HCT116 (cell line): ENCODE measurements at regions not wholly inside any gene's neighbourhood (a gene's known extent, or its start where the extent isn't known, plus 50 kb on each side); places are given as distances from the start of the nearest gene placed in this dataset.

ENCODE experiments used
- ATAC-seq: fragments of 200-7000 bp; cut with Tn5 transposase; 2 replicates; pipeline ENCODE4 v1.9.1; 2020; ENCODE audit warnings: mild to moderate bottlenecking, moderate library complexity
- BruUV-seq: library from RNA; stranded (reverse); fragments of 400-500 nt; replicated peaks from 2 replicates; lab custom pipeline; 2021; lab: Mats Ljungman, UMichigan
- CTCF ChIA-PET: fragments of 300-600 bp; sonication (Branson Sonifier 250); formaldehyde crosslinking; loops from one replicate; lab custom pipeline; 2021; ENCODE audit warnings: antibody characterized with exemption; lab: Charles Lee
- POLR2A ChIA-PET: fragments of 300-600, 350-600 bp; sonication (Branson Sonifier 250); formaldehyde crosslinking; loops from one replicate; lab custom pipeline; 2021; ENCODE audit warnings: antibody characterized with exemption; lab: Charles Lee
- RAD21 ChIA-PET, 2 experiments: fragments of 300-600 bp; sonication (Branson Sonifier 250); formaldehyde crosslinking; loops; one replicate each; lab custom pipeline; 2023; ENCODE audit warnings: low total read pairs in 2 of 2; ENCODE audit not compliant: uncharacterized antibody in 2 of 2, unreplicated experiment in 2 of 2, low non-redundant PET in 1 of 2; lab: Charles Lee
- DNase-seq: peaks from one replicate; pipeline ENCODE4 v3.0.0-alpha.2; 2010; ENCODE audit warnings: low read depth, low spot score
- H2AFZ ChIP-seq: fragments of 200-600 bp; shearing (Covaris generic), sonication (generic); 2 replicates; pipeline ENCODE4 v1.6.1; 2017; ENCODE audit warnings: low read depth, mixed run types, mixed read lengths, antibody characterized with exemption, low read length; ENCODE audit not compliant: poor library complexity, severe bottlenecking
- H3K27ac ChIP-seq: 2 replicates; pipeline ENCODE4 v1.5.1; 2012; ENCODE audit warnings: low read depth, low read length
- H3K27me3 ChIP-seq: fragments of 200-600 bp; sonication (generic); 2 replicates; pipeline ENCODE4 v1.6.1; 2016; ENCODE audit warnings: mixed run types, low read length, mixed read lengths; ENCODE audit not compliant: insufficient read depth
- H3K36me3 ChIP-seq, 2 experiments: fragments of 200-500 bp in 1 of 2; fragments of 200-600 bp in 1 of 2; sonication (Bioruptor generic) in 1 of 2; sonication (generic) in 1 of 2; 2 replicates each; pipeline versions ENCODE4 v1.5.1 to v1.6.1; 2014 to 2016; ENCODE audit warnings: low read length in 2 of 2, inconsistent platforms in 1 of 2, mixed read lengths in 1 of 2, mixed run types in 1 of 2; ENCODE audit not compliant: insufficient read depth in 2 of 2, control insufficient read depth in 1 of 2
- H3K4me1 ChIP-seq, 2 experiments: fragments of 200-600 bp in 1 of 2; sonication (generic) in 1 of 2; 2 replicates each; pipeline versions ENCODE4 v1.5.1 to v1.6.1; 2012 to 2017; ENCODE audit warnings: low read length in 2 of 2, inconsistent platforms in 1 of 2, mild to moderate bottlenecking in 1 of 2, mixed read lengths in 1 of 2, mixed run types in 1 of 2, moderate library complexity in 1 of 2; ENCODE audit not compliant: insufficient read depth in 2 of 2, control insufficient read depth in 1 of 2
- H3K4me2 ChIP-seq: fragments of 200-600 bp; sonication (generic); 2 replicates; pipeline ENCODE4 v1.6.1; 2017; ENCODE audit warnings: mixed run types, low read length, mixed read lengths
- H3K4me3 ChIP-seq, 2 experiments: fragments of 200-600 bp in 1 of 2; sonication (generic) in 1 of 2; replicated peaks in 1 of 2; 2 replicates each; pipeline ENCODE4 v1.5.1; 2011 to 2016; ENCODE audit warnings: low read length in 2 of 2, control low read depth in 1 of 2, low read depth in 1 of 2, mild to moderate bottlenecking in 1 of 2, mixed read lengths in 1 of 2, mixed run types in 1 of 2
- H3K79me2 ChIP-seq: fragments of 200-600 bp; sonication (generic); 2 replicates; pipeline ENCODE4 v1.6.1; 2017; ENCODE audit warnings: mild to moderate bottlenecking, mixed run types, low read length, moderate library complexity, mixed read lengths; ENCODE audit not compliant: insufficient read depth
- H3K9ac ChIP-seq: fragments of 200-600 bp; sonication (generic); 2 replicates; pipeline ENCODE4 v1.6.1; 2016; ENCODE audit warnings: low read length, mixed read lengths
- H3K9me2 ChIP-seq: fragments of 200-600 bp; sonication (generic), shearing (Covaris generic); 2 replicates; pipeline ENCODE4 v1.6.1; 2017; ENCODE audit warnings: mixed run types, mild to moderate bottlenecking, moderate library complexity; ENCODE audit not compliant: insufficient read depth
- H3K9me3 ChIP-seq, 2 experiments: fragments of 200-500 bp in 1 of 2; fragments of 200-600 bp in 1 of 2; sonication (Bioruptor generic) in 1 of 2; sonication (generic) in 1 of 2; 2 replicates each; pipeline ENCODE4 v1.6.1; 2014 to 2017; ENCODE audit warnings: low read length in 2 of 2, mixed read lengths in 2 of 2, inconsistent platforms in 1 of 2, low read depth in 1 of 2, mild to moderate bottlenecking in 1 of 2, mixed run types in 1 of 2, moderate library complexity in 1 of 2; ENCODE audit not compliant: control insufficient read depth in 1 of 2, insufficient read depth in 1 of 2
- H4K20me1 ChIP-seq: fragments of 200-600 bp; sonication (generic), shearing (Covaris generic); 2 replicates; pipeline ENCODE4 v1.6.1; 2017; ENCODE audit warnings: mixed run types, mild to moderate bottlenecking, moderate library complexity; ENCODE audit not compliant: insufficient read depth
- ATF3 ChIP-seq: IDR thresholded peaks from 2 replicates; pipeline ENCODE4 v1.6.1; 2012
- CBX3 ChIP-seq: IDR thresholded peaks from 2 replicates; pipeline ENCODE4 v1.6.1; 2012; ENCODE audit warnings: low read depth
- CEBPB ChIP-seq: IDR thresholded peaks from 2 replicates; pipeline ENCODE4 v1.6.1; 2012; ENCODE audit warnings: low read depth
- CTCF ChIP-seq, 3 experiments: fragments of 200-600 bp in 1 of 3; sonication (generic) in 1 of 3; IDR thresholded peaks in 2 of 3; conservative IDR thresholded peaks in 1 of 3; 2 replicates each; pipeline ENCODE4 v1.5.1; 2012 to 2017; ENCODE audit warnings: low read depth in 2 of 3, low read length in 2 of 3, antibody characterized with exemption in 1 of 3, borderline replicate concordance in 1 of 3, control low read depth in 1 of 3, mild to moderate bottlenecking in 1 of 3, mixed read lengths in 1 of 3, mixed run types in 1 of 3, moderate library complexity in 1 of 3; ENCODE audit not compliant: insufficient read depth in 1 of 3
- ELF1 ChIP-seq: IDR thresholded peaks from 2 replicates; pipeline ENCODE4 v1.6.1; 2012; ENCODE audit warnings: low read depth, borderline replicate concordance
- EZH2 ChIP-seq: fragments of 200-600 bp; sonication (generic); IDR thresholded peaks from 2 replicates; pipeline ENCODE4 v1.6.1; 2017; ENCODE audit warnings: antibody characterized with exemption, mixed run types
- EZH2phosphoT487 ChIP-seq: fragments of 200-600 bp; IDR thresholded peaks from 2 replicates; pipeline ENCODE4 v1.6.1; 2018; ENCODE audit warnings: antibody characterized with exemption, borderline replicate concordance
- MAX ChIP-seq: IDR thresholded peaks from 2 replicates; pipeline ENCODE4 v1.6.1; 2012
- POLR2AphosphoS5 ChIP-seq: IDR thresholded peaks from 2 replicates; pipeline ENCODE4 v1.6.1; 2011; ENCODE audit warnings: mild to moderate bottlenecking, low read depth, low read length, moderate library complexity
- REST ChIP-seq: IDR thresholded peaks from 2 replicates; pipeline ENCODE4 v1.6.1; 2012; ENCODE audit warnings: low read depth
- SRF ChIP-seq: IDR thresholded peaks from 2 replicates; pipeline ENCODE4 v1.6.1; 2012; ENCODE audit warnings: low read depth
- YY1 ChIP-seq: IDR thresholded peaks from 2 replicates; pipeline ENCODE4 v1.6.1; 2011; ENCODE audit warnings: low read length, low read depth, moderate library complexity, mild to moderate bottlenecking; ENCODE audit not compliant: insufficient replicate concordance; ENCODE audit errors: extremely low read depth
- ZBTB33 ChIP-seq: IDR thresholded peaks from 2 replicates; pipeline ENCODE4 v1.6.1; 2011; ENCODE audit warnings: mild to moderate bottlenecking, low read length, moderate library complexity; ENCODE audit not compliant: insufficient replicate concordance; ENCODE audit errors: extremely low read depth
- ZNF274 ChIP-seq: fragments of 200-500 bp; sonication (Bioruptor generic); IDR thresholded peaks from 2 replicates; pipeline ENCODE4 v1.6.1; 2014; ENCODE audit warnings: mild to moderate bottlenecking, low read depth, low read length, inconsistent platforms
- intact Hi-C: fragments of 100-400 bp; cut with micrococcal nuclease; formaldehyde crosslinking; loops from 2 replicates; pipeline ENCODE4 v1.10.0; 2022

- Histone ChIP-seq H3K4me3 (no peak overlapping the region), H3K4me2 (no peak overlapping the region), H3K4me1 (peaks cover 0 to 7% of the 10 kb centered on the region in 2 experiments; a peak in 1 of 4 replicates), H3K9ac (no peak overlapping the region), H3K27ac (no peak overlapping the region), H3K36me3 (no peaks in the 10 kb centered on the region), H3K9me3 (no peaks in the 10 kb centered on the region), H3K27me3 (no peaks in the 10 kb centered on the region), H3K9me2 (no peaks in the 10 kb centered on the region), H4K20me1 (no peaks in the 10 kb centered on the region), H3K79me2 (no peaks in the 10 kb centered on the region), H2AFZ (no peak overlapping the region)
- CTCF ChIA-PET, result no interaction called here
- POLR2A ChIA-PET, result no interaction called here
- intact Hi-C loops, result no loop called here
- RAD21 ChIA-PET, result no interaction called here
- DNase-seq, result no peak
- ATAC-seq, result no peak
- TF ChIP-seq REST, result no peak
- no peak for TF ChIP-seq MAX
- no peak for TF ChIP-seq ATF3
- no peak for TF ChIP-seq EZH2phosphoT487
- TF ChIP-seq ZBTB33, result no peak
- no peak for TF ChIP-seq CEBPB
- TF ChIP-seq SRF, result no peak
- TF ChIP-seq YY1, result no peak
- TF ChIP-seq EZH2, result no peak
- no peak for TF ChIP-seq POLR2AphosphoS5
- no peak for TF ChIP-seq CBX3
- TF ChIP-seq CTCF (IDR thresholded peaks at IDR 0.05 in 2 of 3, conservative IDR thresholded peaks at IDR 0.05 in 1 of 3; ENCODE audit: borderline replicate concordance in 1 of 3, insufficient read depth in 1 of 3, low read depth in 2 of 3, low read length in 2 of 3), result no peak
- TF ChIP-seq ELF1, result no peak
- TF ChIP-seq ZNF274, result no peak
- BruUV-seq, result no TSS peak
Measured at GRCh38 chr13:109976206-109976997, 190.0 kb upstream of the IRS2 start.
